GM12872 (cell line): ENCODE measurements at regions not wholly inside any gene's neighbourhood (a gene's known extent, or its start where the extent isn't known, plus 50 kb on each side); places are given as distances from the start of the nearest gene placed in this dataset.

ENCODE experiments used
- CTCF ChIP-seq: IDR thresholded peaks from 3 replicates; pipeline ENCODE4 v1.5.1; 2011; ENCODE audit warnings: low read depth, mild to moderate bottlenecking, low read length, moderate library complexity; ENCODE audit not compliant: insufficient read depth

GRCh38 chr12:91967590-91967989 lies 178.1 kb downstream of the BTG1 start:
- TF ChIP-seq CTCF = no peak

- TF ChIP-seq CTCF = no peak
Measured at GRCh38 chr12:91965781-91966180, 179.9 kb downstream of the BTG1 start.

GRCh38 chr12:91964501-91964900 lies 181.1 kb downstream of the BTG1 start:
- TF ChIP-seq CTCF = no peak

- no peak for TF ChIP-seq CTCF
Measured at GRCh38 chr12:91959220-91959619, 186.4 kb downstream of the BTG1 start.

GRCh38 chr12:91958816-91959215 lies 186.8 kb downstream of the BTG1 start:
- no peak for TF ChIP-seq CTCF

- no peak for TF ChIP-seq CTCF
Measured at GRCh38 chr12:91954747-91955146, 190.9 kb downstream of the BTG1 start.

- TF ChIP-seq CTCF = no peak
Measured at GRCh38 chr12:91954326-91954725, 191.3 kb downstream of the BTG1 start.

- TF ChIP-seq CTCF = no peak
Measured at GRCh38 chr12:91952916-91953315, 192.7 kb downstream of the BTG1 start.
